OCI-LY3 (cell line): ENCODE measurements at regions not wholly inside any gene's neighbourhood (a gene's known extent, or its start where the extent isn't known, plus 50 kb on each side); places are given as distances from the start of the nearest gene placed in this dataset.

Experiments
- CTCF ChIP-seq: fragments of 200-600, 300-600 bp; sonication (generic); IDR thresholded peaks from 2 replicates; pipeline ENCODE4 v1.5.1; 2014; ENCODE audit warnings: antibody characterized with exemption, low read length, low read depth
- EZH2phosphoT487 ChIP-seq: fragments of 200-600 bp; shearing (Covaris generic); IDR thresholded peaks from 2 replicates; pipeline ENCODE4 v1.6.1; 2018; ENCODE audit warnings: antibody characterized with exemption, mixed run types, low read depth

GRCh38 chr10:108598831-108599230 lies 1324.5 kb downstream of the XPNPEP1 start:
- no peak for TF ChIP-seq CTCF
- TF ChIP-seq EZH2phosphoT487, result no peak
